B cell (primary cell): ENCODE measurements at regions not wholly inside any gene's neighbourhood (a gene's known extent, or its start where the extent isn't known, plus 50 kb on each side); places are given as distances from the start of the nearest gene placed in this dataset.

Experiments used
- ATAC-seq: fragments of 200-7000 bp; cut with Tn5 transposase; one replicate; pipeline ENCODE4 v1.10.0; 2021; ENCODE audit warnings: low read depth, mild to moderate bottlenecking, moderate number of reproducible peaks, moderate library complexity
- CTCF ChIA-PET: fragments of 350-600 bp; sonication (Branson Sonifier 250); formaldehyde crosslinking; loops from one replicate; lab custom pipeline; 2021; ENCODE audit warnings: antibody characterized with exemption, inconsistent platforms; lab: Charles Lee
- POLR2A ChIA-PET: fragments of 350-600 bp; sonication (Branson Sonifier 250); formaldehyde crosslinking; loops from one replicate; lab custom pipeline; 2021; ENCODE audit warnings: antibody characterized with exemption; lab: Charles Lee
- DNase-seq: peaks from one replicate; pipeline ENCODE4 v3.0.0; 2013
- H2AFZ ChIP-seq: 2 replicates; pipeline ENCODE4 v1.6.1; 2012; ENCODE audit warnings: mild to moderate bottlenecking, low read depth, low read length; ENCODE audit not compliant: insufficient read depth, poor library complexity, severe bottlenecking
- H3K27ac ChIP-seq, 2 donors: 1 replicate in 1 of 2; 2 replicates in 1 of 2; pipeline ENCODE4 v1.5.1; 2012 to 2013; ENCODE audit warnings: low read length in 2 of 2, mild to moderate bottlenecking in 2 of 2, moderate library complexity in 1 of 2
- H3K27me3 ChIP-seq, 4 experiments: fragments of 200-600 bp in 1 of 4; sonication (generic) in 1 of 4; replicated peaks in 1 of 4; 1 replicate in 2 of 4; 2 replicates in 2 of 4; pipeline versions ENCODE4 v1.6.1 to v1.7.0; 2013 to 2016; ENCODE audit warnings: low read length in 3 of 4, mild to moderate bottlenecking in 2 of 4, mixed read lengths in 1 of 4, moderate library complexity in 1 of 4; ENCODE audit not compliant: insufficient read depth in 4 of 4, control insufficient read depth in 3 of 4; ENCODE audit errors: control extremely low read depth in 1 of 4
- H3K36me3 ChIP-seq, 2 experiments: replicated peaks in 1 of 2; 1 replicate in 1 of 2; 2 replicates in 1 of 2; pipeline versions ENCODE4 v1.6.1 to v1.7.1; 2013; ENCODE audit warnings: low read length in 1 of 2; ENCODE audit not compliant: insufficient read depth in 2 of 2, control insufficient read depth in 1 of 2; ENCODE audit errors: control extremely low read depth in 1 of 2, extremely low read depth in 1 of 2
- H3K4me1 ChIP-seq, 2 donors: fragments of 200-600 bp in 1 of 2; sonication (generic) in 1 of 2; 1 replicate in 1 of 2; 2 replicates in 1 of 2; pipeline versions ENCODE4 v1.5.1 to v1.6.1; 2013 to 2017; ENCODE audit warnings: low read length in 2 of 2; ENCODE audit not compliant: control insufficient read depth in 2 of 2, insufficient read depth in 2 of 2
- H3K4me2 ChIP-seq: replicated peaks from 2 replicates; pipeline ENCODE3; 2012; ENCODE audit warnings: mild to moderate bottlenecking, low read depth, low read length; ENCODE audit not compliant: poor library complexity, severe bottlenecking
- H3K4me3 ChIP-seq, 5 experiments: fragments of 200-600 bp in 1 of 5; sonication (generic) in 1 of 5; 1 replicate in 3 of 5; 2 replicates in 2 of 5; pipeline versions ENCODE4 v1.5.1 to v1.7.0; 2011 to 2016; ENCODE audit warnings: low read length in 4 of 5, mild to moderate bottlenecking in 4 of 5, low read depth in 2 of 5, control low read depth in 1 of 5, moderate library complexity in 1 of 5; ENCODE audit not compliant: insufficient read depth in 1 of 5; ENCODE audit errors: control extremely low read depth in 1 of 5, extremely low read depth in 1 of 5
- H3K79me2 ChIP-seq: fragments of 200-600 bp; sonication (generic); one replicate; pipeline ENCODE4 v1.6.0; 2016; ENCODE audit warnings: low read length; ENCODE audit not compliant: control insufficient read depth, insufficient read depth
- H3K9ac ChIP-seq: fragments of 200-600 bp; sonication (generic); 2 replicates; pipeline ENCODE4 v1.6.1; 2017; ENCODE audit warnings: mild to moderate bottlenecking, low read length, moderate library complexity
- H3K9me3 ChIP-seq, 3 donors: one replicate each; pipeline versions ENCODE4 v1.6.1 to v1.7.1; 2013; ENCODE audit warnings: low read length in 2 of 3; ENCODE audit not compliant: control insufficient read depth in 2 of 3, insufficient read depth in 1 of 3; ENCODE audit errors: control extremely low read depth in 1 of 3
- H4K20me1 ChIP-seq: 2 replicates; pipeline ENCODE4 v1.6.0; 2012; ENCODE audit warnings: mild to moderate bottlenecking, low read length; ENCODE audit not compliant: insufficient read depth, control insufficient read depth, poor library complexity, severe bottlenecking
- H3K27ac Mint-ChIP-seq: one replicate; pipeline ENCODE4 v1.8.0; 2021; ENCODE audit warnings: mixed read lengths
- H3K27me3 Mint-ChIP-seq: one replicate; pipeline ENCODE4 v1.8.0; 2021; ENCODE audit warnings: mixed read lengths
- H3K4me1 Mint-ChIP-seq: one replicate; pipeline ENCODE4 v1.8.0; 2021; ENCODE audit warnings: mixed read lengths
- H3K4me3 Mint-ChIP-seq: one replicate; pipeline ENCODE4 v1.8.0; 2021; ENCODE audit warnings: mixed read lengths
- H3K9me3 Mint-ChIP-seq: one replicate; pipeline ENCODE4 v1.8.0; 2022; ENCODE audit warnings: mixed read lengths; ENCODE audit not compliant: insufficient read depth
- EZH2 ChIP-seq: IDR thresholded peaks from 2 replicates; pipeline ENCODE4 v1.6.1; 2012; ENCODE audit warnings: borderline replicate concordance, low read depth, mild to moderate bottlenecking, moderate library complexity, low read length; ENCODE audit not compliant: insufficient read depth, poor library complexity, severe bottlenecking
- WGBS: methylation state at CpG from one replicate; pipeline ENCODE4 v1.1.5; 2013; ENCODE audit warnings: missing lambda C conversion rate; ENCODE audit not compliant: insufficient coverage; 5-methylcytosine and 5-hydroxymethylcytosine counted together
- intact Hi-C: fragments of 100-400 bp; cut with micrococcal nuclease; formaldehyde crosslinking; loops from one replicate; pipeline ENCODE4 v1.10.0; 2022
- TF ChIP-seq, protein P1 (sequence below): fragments of 200-600 bp; IDR thresholded peaks from one replicate; pipeline ENCODE4 v1.8.0; 2022; ENCODE audit warnings: antibody characterized with exemption, mild to moderate bottlenecking

- intact Hi-C loops, result no loop called here
- H3K4me2 ChIP-seq, result no peak overlapping the region
- DNase-seq (no peak), ATAC-seq (no peak)
- no peaks in the 10 kb centered on the region for H3K79me2 ChIP-seq
- peaks cover 5% of the 10 kb centered on the region for H3K4me1 Mint-ChIP-seq
- no peak overlapping the region for H3K27ac ChIP-seq
- no peaks in the 10 kb centered on the region for H3K4me1 ChIP-seq
- 66% methylated on average over 5 of the region's 11 CpGs for WGBS
- H3K27me3 ChIP-seq, result peaks cover 0 to 9% (median 2%) of the 10 kb centered on the region in 4 experiments
- H3K27ac Mint-ChIP-seq, result no peak overlapping the region
- H3K27me3 Mint-ChIP-seq, result peaks cover 47% of the 10 kb centered on the region
- CTCF ChIA-PET, result no interaction called here
- no peaks in the 10 kb centered on the region for H3K9me3 Mint-ChIP-seq
- no peaks in the 10 kb centered on the region for H3K36me3 ChIP-seq
- TF ChIP-seq EZH2, result no peak
- TF ChIP-seq, protein P1, sequence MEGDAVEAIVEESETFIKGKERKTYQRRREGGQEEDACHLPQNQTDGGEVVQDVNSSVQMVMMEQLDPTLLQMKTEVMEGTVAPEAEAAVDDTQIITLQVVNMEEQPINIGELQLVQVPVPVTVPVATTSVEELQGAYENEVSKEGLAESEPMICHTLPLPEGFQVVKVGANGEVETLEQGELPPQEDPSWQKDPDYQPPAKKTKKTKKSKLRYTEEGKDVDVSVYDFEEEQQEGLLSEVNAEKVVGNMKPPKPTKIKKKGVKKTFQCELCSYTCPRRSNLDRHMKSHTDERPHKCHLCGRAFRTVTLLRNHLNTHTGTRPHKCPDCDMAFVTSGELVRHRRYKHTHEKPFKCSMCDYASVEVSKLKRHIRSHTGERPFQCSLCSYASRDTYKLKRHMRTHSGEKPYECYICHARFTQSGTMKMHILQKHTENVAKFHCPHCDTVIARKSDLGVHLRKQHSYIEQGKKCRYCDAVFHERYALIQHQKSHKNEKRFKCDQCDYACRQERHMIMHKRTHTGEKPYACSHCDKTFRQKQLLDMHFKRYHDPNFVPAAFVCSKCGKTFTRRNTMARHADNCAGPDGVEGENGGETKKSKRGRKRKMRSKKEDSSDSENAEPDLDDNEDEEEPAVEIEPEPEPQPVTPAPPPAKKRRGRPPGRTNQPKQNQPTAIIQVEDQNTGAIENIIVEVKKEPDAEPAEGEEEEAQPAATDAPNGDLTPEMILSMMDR, result no peak
- H4K20me1 ChIP-seq, result no peaks in the 10 kb centered on the region
- H3K9me3 ChIP-seq, result no peaks in the 10 kb centered on the region
- no peak overlapping the region for H3K4me3 Mint-ChIP-seq
- H3K4me3 ChIP-seq, result no peak overlapping the region
- no peak overlapping the region for H3K9ac ChIP-seq
- H2AFZ ChIP-seq, result no peak overlapping the region
- POLR2A ChIA-PET, result no interaction called here
These were observed 344.3 kb downstream of the PREX1 start for GRCh38 chr20:48483334-48484066.

- ATAC-seq (no peak), DNase-seq (no peak)
- peaks cover 0 to 12% (median 2%) of the 10 kb centered on the region in 4 experiments for H3K27me3 ChIP-seq
- Mint-ChIP-seq H3K9me3 (no peaks in the 10 kb centered on the region), H3K4me1 (no peaks in the 10 kb centered on the region), H3K27me3 (peaks cover 47% of the 10 kb centered on the region), H3K27ac (no peak overlapping the region), H3K4me3 (no peak overlapping the region)
- TF ChIP-seq, protein P1, result no peak
- TF ChIP-seq EZH2, result no peak
- POLR2A ChIA-PET, result no interaction called here
- H3K79me2 ChIP-seq, result no peaks in the 10 kb centered on the region
- no peak overlapping the region for H3K9ac ChIP-seq
- WGBS, result 65% methylated on average over 5 of the region's 9 CpGs
- no peaks in the 10 kb centered on the region for H4K20me1 ChIP-seq
- H3K36me3 ChIP-seq, result no peaks in the 10 kb centered on the region
- H3K4me2 ChIP-seq, result no peak overlapping the region
- no peak overlapping the region for H3K4me3 ChIP-seq
- intact Hi-C loops, result no loop called here
- no peaks in the 10 kb centered on the region for H3K9me3 ChIP-seq
- no peak overlapping the region for H3K27ac ChIP-seq
- H2AFZ ChIP-seq, result no peak overlapping the region
- CTCF ChIA-PET, result no interaction called here
- H3K4me1 ChIP-seq, result no peaks in the 10 kb centered on the region
These were observed 345.0 kb downstream of the PREX1 start for GRCh38 chr20:48482790-48483189.
